GM10266 (cell line): ENCODE measurements at regions not wholly inside any gene's neighbourhood (a gene's known extent, or its start where the extent isn't known, plus 50 kb on each side); places are given as distances from the start of the nearest gene placed in this dataset.

Experiments
- DNase-seq: peaks from one replicate; pipeline ENCODE4 v3.0.0; 2012; ENCODE audit errors: extremely low spot score
- TF ChIP-seq, protein P1 (sequence below): IDR thresholded peaks from 2 replicates; pipeline ENCODE4 v1.5.1; 2012; ENCODE audit warnings: mild to moderate bottlenecking, low read depth; ENCODE audit not compliant: control insufficient read depth, insufficient read depth; ENCODE audit errors: missing control alignments

DNA sequence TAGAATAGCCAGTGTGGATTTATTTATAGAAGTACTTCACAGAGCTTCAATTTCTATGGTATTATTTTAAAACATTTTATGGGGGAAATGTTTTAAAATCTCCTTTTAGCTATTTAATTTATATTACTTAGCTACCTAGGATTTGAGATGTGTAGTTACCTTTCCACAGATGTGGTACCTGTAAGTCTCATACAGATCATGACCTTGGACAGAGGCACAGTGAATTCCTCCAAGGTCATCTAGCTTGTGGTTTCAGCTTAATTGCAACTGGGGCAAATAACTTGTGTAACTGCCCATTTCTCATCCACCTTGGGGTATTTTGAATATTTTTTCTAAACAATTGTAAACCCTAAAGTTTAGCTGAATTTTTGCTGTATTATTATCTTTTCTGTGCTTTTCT lies 89.2 kb downstream of the DMRTA1 start:
- TF ChIP-seq, protein P1, sequence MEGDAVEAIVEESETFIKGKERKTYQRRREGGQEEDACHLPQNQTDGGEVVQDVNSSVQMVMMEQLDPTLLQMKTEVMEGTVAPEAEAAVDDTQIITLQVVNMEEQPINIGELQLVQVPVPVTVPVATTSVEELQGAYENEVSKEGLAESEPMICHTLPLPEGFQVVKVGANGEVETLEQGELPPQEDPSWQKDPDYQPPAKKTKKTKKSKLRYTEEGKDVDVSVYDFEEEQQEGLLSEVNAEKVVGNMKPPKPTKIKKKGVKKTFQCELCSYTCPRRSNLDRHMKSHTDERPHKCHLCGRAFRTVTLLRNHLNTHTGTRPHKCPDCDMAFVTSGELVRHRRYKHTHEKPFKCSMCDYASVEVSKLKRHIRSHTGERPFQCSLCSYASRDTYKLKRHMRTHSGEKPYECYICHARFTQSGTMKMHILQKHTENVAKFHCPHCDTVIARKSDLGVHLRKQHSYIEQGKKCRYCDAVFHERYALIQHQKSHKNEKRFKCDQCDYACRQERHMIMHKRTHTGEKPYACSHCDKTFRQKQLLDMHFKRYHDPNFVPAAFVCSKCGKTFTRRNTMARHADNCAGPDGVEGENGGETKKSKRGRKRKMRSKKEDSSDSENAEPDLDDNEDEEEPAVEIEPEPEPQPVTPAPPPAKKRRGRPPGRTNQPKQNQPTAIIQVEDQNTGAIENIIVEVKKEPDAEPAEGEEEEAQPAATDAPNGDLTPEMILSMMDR: no peak
- no peak for DNase-seq

DNA sequence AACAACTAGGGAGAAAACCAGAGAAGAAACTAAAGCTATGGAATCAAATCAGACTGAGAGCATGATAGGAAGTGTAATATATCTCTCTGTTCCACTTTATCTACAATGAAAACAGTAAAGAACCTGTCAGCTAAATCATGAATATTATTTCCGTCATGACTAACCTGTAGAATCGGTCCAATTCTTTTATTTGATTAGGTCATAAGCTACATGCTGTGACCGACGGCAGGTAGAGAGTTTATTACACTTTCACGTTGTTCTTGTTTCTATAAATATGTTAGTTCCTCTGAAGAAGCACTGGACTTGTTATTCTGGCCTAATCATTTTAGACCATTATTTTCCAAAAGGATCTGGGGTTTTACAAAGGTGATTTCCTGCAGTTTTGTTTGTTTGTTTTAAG lies 91.1 kb downstream of the DMRTA1 start:
- DNase-seq: no peak
- TF ChIP-seq, protein P1: no peak

DNA sequence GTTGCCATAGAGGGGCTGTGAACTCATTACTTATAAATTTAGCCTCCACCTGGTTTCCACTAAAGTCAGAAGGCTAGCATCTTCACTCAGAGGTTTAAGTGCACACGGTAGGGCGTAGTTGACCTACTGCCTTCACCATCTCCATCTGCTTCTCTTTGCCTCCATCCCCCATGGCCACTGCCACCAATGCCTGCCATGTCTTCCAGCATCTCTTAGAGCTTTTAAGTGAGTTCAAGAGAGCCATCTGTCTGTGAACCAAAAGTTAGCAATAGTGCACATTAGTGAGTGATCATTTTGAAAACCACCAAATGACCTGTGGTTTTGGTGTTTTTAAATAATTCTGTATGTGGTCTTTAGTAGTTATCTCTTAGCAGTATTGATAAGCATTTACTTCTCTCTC lies 102.0 kb downstream of the DMRTA1 start:
- TF ChIP-seq, protein P1: no peak
- no peak for DNase-seq

DNA sequence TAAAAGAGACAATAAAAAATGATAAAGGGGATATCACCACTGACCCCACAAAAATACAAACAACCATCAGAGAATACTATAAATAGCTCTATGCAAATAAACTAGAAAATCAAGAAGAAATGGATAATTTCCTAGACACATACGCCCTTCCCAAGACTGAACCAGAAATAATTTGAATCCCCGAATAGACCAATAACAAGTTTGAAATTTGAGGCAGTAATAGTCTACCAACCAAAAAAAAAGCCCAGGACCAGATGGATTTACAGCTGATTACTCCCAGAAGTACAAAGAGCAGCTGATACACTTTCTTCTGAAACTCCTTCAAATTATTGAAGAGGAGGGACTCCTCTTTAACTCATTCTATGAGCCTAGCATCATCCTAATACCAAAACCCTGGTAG lies 128.1 kb downstream of the DMRTA1 start:
- TF ChIP-seq, protein P1: no peak
- no peak for DNase-seq

DNA sequence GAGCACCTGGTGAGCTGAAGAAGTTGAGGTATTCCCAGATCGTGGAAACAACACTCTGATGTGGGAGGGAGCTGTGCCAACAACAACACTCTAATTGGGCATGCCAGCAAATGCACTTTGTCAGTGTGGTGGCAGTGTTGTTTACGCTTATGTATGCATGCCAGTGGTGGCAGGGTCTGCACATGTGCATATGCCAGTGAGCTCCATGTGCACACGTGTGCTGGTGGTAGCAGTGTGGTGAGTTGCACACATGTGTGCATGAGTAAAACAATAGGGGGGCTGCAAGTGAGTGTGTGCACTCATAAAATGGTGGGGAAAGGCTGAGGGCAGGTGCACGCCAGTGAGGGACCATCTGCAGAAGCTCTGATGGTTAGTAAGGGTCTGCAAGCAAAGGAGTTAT lies 134.2 kb downstream of the DMRTA1 start:
- no peak for DNase-seq
- TF ChIP-seq, protein P1: no peak

DNA sequence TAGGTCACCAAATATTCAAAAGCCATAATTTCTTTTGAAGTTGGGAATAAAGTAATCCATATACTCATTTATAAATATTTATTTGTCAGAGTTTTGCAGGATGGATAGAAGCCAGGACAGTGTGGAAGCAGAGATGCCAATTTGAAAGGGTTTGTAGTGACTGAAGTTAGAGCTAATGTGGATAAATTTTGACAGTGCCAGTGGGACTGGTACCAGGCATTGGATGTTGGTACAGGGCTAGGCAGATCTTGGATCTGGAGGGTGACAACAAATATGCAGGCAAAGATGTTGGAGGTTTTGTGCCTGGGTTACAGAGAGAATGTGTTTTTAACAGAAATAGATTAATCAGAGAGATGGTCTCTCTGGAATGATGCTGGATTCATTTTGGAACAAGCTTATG lies 135.6 kb downstream of the DMRTA1 start:
- DNase-seq: no peak
- TF ChIP-seq, protein P1: no peak

DNA sequence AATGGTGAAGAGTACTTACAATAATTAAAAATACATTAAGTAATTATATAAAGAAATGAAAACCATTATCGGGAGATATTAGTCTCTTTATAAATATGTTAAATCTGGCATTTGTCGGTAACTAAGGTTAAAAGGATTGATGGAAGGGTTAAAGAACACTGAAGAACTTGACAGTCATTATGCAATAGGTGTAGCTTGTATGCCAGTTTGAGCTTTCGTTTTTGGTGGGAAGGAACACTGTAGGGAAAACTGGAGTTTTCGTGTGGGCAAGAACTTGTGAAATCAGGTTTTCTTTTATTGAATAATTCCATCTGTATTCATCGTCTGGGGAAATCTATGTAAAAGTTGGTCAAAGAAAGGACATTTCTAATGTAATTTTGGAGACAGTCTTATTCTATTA lies 142.3 kb downstream of the DMRTA1 start:
- TF ChIP-seq, protein P1: no peak
- DNase-seq: no peak
